ENCODE measurements at regions not wholly inside any gene's neighbourhood (a gene's known extent, or its start where the extent isn't known, plus 50 kb on each side); places are given as distances from the start of the nearest gene placed in this dataset.
"Not testable (repeated sequence)": the region's sequence is repeated elsewhere in the genome, so short reads cannot be mapped to it uniquely, and the experiment has no call there.

- Histone ChIP-seq H3K27me3 (ENCODE audit: control insufficient read depth, low read length) (no peaks in the 10 kb centered on the region), H3K27ac (ENCODE audit: low read depth, low read length) (no peak overlapping the region), H3K79me2 (ENCODE audit: control insufficient read depth, low read length) (no peaks in the 10 kb centered on the region), H3K36me3 (ENCODE audit: control insufficient read depth, low read length) (no peaks in the 10 kb centered on the region), H3F3A (ENCODE audit: control insufficient read depth, insufficient read depth) (no peaks in the 10 kb centered on the region), H3K4me3 (ENCODE audit: low read length) (no peak overlapping the region), H4K20me1 (ENCODE audit: control insufficient read depth, insufficient read depth, low read depth, low read length) (no peaks in the 10 kb centered on the region), H3K4me1 (ENCODE audit: control insufficient read depth, low read length) (no peaks in the 10 kb centered on the region), H3K4me2 (ENCODE audit: low read length) (no peak overlapping the region), H3K9me2 (replicated peaks; ENCODE audit: control insufficient read depth, low read length) (no peaks in the 10 kb centered on the region), H3K9me3 (ENCODE audit: control insufficient read depth, insufficient read depth, low read length) (no peaks in the 10 kb centered on the region)
- TF ChIP-seq CTCF (IDR thresholded peaks at IDR 0.05; ENCODE audit: low read depth, low read length, poor library complexity, severe bottlenecking) (no peak), EZH2phosphoT487 (IDR thresholded peaks at IDR 0.05; ENCODE audit: borderline replicate concordance, low read length) (no peak)
These were observed 256.6 kb downstream of the SPRY1 start for GRCh38 chr4:123653236-123653635.

DNA sequence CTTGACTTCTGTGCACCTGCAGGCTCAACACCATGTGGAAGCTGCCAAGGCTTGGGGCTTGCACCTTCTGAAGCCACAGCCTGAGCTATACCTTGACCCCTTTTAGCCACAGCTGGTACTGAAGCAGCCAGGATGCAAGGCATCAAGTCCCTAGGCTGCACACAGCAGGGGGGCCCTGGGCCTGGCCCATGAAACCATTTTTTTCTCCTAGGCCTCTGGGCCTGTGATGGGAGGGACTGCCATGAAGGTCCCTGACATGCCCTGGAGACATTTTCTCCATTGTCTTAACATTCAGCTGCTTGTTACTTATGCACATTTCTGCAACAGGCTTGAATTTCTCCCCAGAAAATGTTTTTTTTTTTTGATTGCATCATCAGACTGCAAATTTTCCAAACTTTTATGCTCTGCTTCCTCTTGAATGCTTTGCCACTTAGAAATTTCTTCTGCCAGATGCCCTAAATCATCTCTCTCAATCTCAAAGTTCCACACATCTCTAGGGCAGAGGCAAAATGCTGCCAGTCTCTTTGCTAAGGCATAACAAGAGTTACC is 260.2 kb downstream of the SPRY1 start:
- not testable (repeated sequence) for H3K79me2 ChIP-seq (ENCODE audit: control insufficient read depth, low read length); H3K9me2 ChIP-seq (replicated peaks; ENCODE audit: control insufficient read depth, low read length); H3K36me3 ChIP-seq (ENCODE audit: control insufficient read depth, low read length); H4K20me1 ChIP-seq (ENCODE audit: control insufficient read depth, insufficient read depth, low read depth, low read length); H3F3A ChIP-seq (ENCODE audit: control insufficient read depth, insufficient read depth); H3K27me3 ChIP-seq (ENCODE audit: control insufficient read depth, low read length); H3K27ac ChIP-seq (ENCODE audit: low read depth, low read length); H3K4me2 ChIP-seq (ENCODE audit: low read length); H3K9me3 ChIP-seq (ENCODE audit: control insufficient read depth, insufficient read depth, low read length); H3K4me3 ChIP-seq (ENCODE audit: low read length); H3K4me1 ChIP-seq (ENCODE audit: control insufficient read depth, low read length)

DNA sequence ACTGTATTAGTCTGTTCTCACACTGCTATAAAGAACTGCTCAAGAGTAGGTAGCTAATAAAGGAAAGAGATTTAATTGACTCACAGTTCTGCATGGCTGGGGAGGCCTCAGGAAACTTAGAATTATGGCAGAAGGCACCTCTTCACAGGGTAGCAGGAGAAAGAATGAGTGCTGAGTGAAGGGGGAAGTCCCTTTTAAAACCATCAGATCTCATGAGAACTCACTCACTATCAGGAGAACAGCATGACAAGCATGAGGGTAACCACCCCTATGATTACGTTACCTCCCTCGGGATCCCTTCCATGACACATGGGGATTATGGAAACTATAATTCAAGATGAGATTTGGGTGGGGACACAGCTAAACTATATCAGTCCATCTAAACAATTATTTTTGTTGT is 261.0 kb downstream of the SPRY1 start:
- not testable (repeated sequence) for H3K36me3 ChIP-seq (ENCODE audit: control insufficient read depth, low read length); H3K4me2 ChIP-seq (ENCODE audit: low read length); H3K4me1 ChIP-seq (ENCODE audit: control insufficient read depth, low read length); H3F3A ChIP-seq (ENCODE audit: control insufficient read depth, insufficient read depth); H3K4me3 ChIP-seq (ENCODE audit: low read length); H3K79me2 ChIP-seq (ENCODE audit: control insufficient read depth, low read length); H3K27me3 ChIP-seq (ENCODE audit: control insufficient read depth, low read length); H3K9me3 ChIP-seq (ENCODE audit: control insufficient read depth, insufficient read depth, low read length); H3K9me2 ChIP-seq (replicated peaks; ENCODE audit: control insufficient read depth, low read length); H4K20me1 ChIP-seq (ENCODE audit: control insufficient read depth, insufficient read depth, low read depth, low read length); H3K27ac ChIP-seq (ENCODE audit: low read depth, low read length)

DNA sequence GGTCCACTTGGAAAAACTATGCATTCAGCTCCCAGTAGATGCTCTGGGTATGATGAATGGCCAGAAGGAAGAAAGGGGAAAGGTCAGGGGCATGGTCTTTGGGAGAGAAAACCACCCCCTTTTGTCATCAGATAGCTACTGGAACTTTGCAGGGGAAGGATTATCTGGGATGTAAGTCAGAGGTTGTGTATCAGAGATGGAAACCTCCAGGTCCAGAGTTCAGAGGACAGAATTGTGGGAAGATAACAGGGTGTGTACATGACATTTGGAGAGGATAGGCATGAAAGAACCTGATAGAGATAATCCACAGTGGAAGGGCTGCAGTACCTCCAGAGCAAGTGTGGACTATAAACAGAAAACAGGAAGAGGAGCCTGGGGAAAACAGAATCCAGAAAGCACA is 262.7 kb downstream of the SPRY1 start:
- H3K4me2 ChIP-seq (ENCODE audit: low read length) = no peak overlapping the region
- TF ChIP-seq EZH2phosphoT487 (IDR thresholded peaks at IDR 0.05; ENCODE audit: borderline replicate concordance, low read length) = no peak
- no peak for TF ChIP-seq CTCF (IDR thresholded peaks at IDR 0.05; ENCODE audit: low read depth, low read length, poor library complexity, severe bottlenecking)
- no peaks in the 10 kb centered on the region for H3K9me2 ChIP-seq (replicated peaks; ENCODE audit: control insufficient read depth, low read length)

More for the DNA sequence above, 262.7 kb downstream of the SPRY1 start:
- no peaks in the 10 kb centered on the region for H3K27me3 ChIP-seq (ENCODE audit: control insufficient read depth, low read length)
- H3K9me3 ChIP-seq (ENCODE audit: control insufficient read depth, insufficient read depth, low read length) = no peaks in the 10 kb centered on the region
- no peak overlapping the region for H3K4me3 ChIP-seq (ENCODE audit: low read length)
- H3F3A ChIP-seq (ENCODE audit: control insufficient read depth, insufficient read depth) = no peaks in the 10 kb centered on the region
- H4K20me1 ChIP-seq (ENCODE audit: control insufficient read depth, insufficient read depth, low read depth, low read length) = no peaks in the 10 kb centered on the region
- no peaks in the 10 kb centered on the region for H3K36me3 ChIP-seq (ENCODE audit: control insufficient read depth, low read length)
- no peaks in the 10 kb centered on the region for H3K4me1 ChIP-seq (ENCODE audit: control insufficient read depth, low read length)
- no peak overlapping the region for H3K27ac ChIP-seq (ENCODE audit: low read depth, low read length)
- H3K79me2 ChIP-seq (ENCODE audit: control insufficient read depth, low read length) = no peaks in the 10 kb centered on the region

Data from DOHH2 (cell line).